ENCODE measurements at regions not wholly inside any gene's neighbourhood (a gene's known extent, or its start where the extent isn't known, plus 50 kb on each side); places are given as distances from the start of the nearest gene placed in this dataset.

DNA sequence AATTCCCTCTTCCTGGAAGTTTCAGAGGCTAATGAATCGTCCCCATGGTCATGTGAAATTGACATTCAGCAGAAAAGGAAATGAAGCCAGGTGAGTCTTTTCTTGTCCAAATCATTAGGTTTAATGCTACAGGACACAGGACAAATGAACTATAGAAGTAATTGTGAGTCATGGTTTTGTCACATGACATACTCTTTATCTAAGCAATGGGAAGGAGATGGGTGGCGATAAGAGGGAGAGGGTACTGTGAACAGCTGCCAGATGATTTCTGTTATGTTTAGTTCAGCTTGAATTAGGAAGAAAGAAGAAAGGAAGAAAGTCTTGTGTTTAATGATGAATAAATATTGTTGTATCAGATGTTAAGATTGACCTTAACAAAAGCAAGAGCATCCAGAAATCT lies 515.4 kb upstream of the ZNF717 start:
- H3K27ac ChIP-seq (ENCODE audit: low read depth in 2 of 2, low read length in 1 of 2) = no peak overlapping the region
- no peak overlapping the region for H3K9ac ChIP-seq
- H3K4me3 ChIP-seq (ENCODE audit: low read depth in 2 of 2, low read length in 1 of 2) = no peak overlapping the region
- H3F3A ChIP-seq (replicated peaks; ENCODE audit: insufficient read depth) = no peaks in the 10 kb centered on the region
- no peak overlapping the region for H2AFZ ChIP-seq (ENCODE audit: low read depth)
- H3K4me2 ChIP-seq = no peak overlapping the region
- 47% methylated on average over 2 of the region's 2 CpGs for WGBS (ENCODE audit: low lambda C conversion rate)
- H3K36me3 ChIP-seq (replicated peaks in 1 of 2; ENCODE audit: control insufficient read depth in 1 of 2, insufficient read depth in 2 of 2, low read length in 1 of 2) = no peaks in the 10 kb centered on the region
- no peaks in the 10 kb centered on the region for H4K20me1 ChIP-seq (ENCODE audit: insufficient read depth)
- no peaks in the 10 kb centered on the region for H3K79me2 ChIP-seq (ENCODE audit: insufficient read depth)
- CTCF ChIA-PET = interaction anchor here (1.0 kb wide), 1 partner anchor 13 kb away, joined by 4 read pairs; no protein-coding TSS in a partner anchor
- no peaks in the 10 kb centered on the region for H3K9me2 ChIP-seq
- no peaks in the 10 kb centered on the region for H3K4me1 ChIP-seq (ENCODE audit: control insufficient read depth in 1 of 2, insufficient read depth in 2 of 2, low read depth in 1 of 2, low read length in 1 of 2)
- DNase-seq = no peak
- no peaks in the 10 kb centered on the region for H3K27me3 ChIP-seq (ENCODE audit: insufficient read depth)
- H3K9me3 ChIP-seq = no peaks in the 10 kb centered on the region
- no peak for TF ChIP-seq TAF1 (IDR thresholded peaks at IDR 0.05; ENCODE audit: borderline replicate concordance, low read depth, low read length)
- TF ChIP-seq NFIC (IDR thresholded peaks at IDR 0.05; ENCODE audit: borderline replicate concordance) = no peak
- no peak for TF ChIP-seq SMC3 (IDR thresholded peaks at IDR 0.05; ENCODE audit: low read depth, low read length)
- TF ChIP-seq NRF1 (IDR thresholded peaks at IDR 0.05; ENCODE audit: low read depth, low read length) = no peak
- no peak for TF ChIP-seq POLR2AphosphoS5 (IDR thresholded peaks at IDR 0.05; ENCODE audit: low read depth, low read length)
- POLR2A ChIA-PET = no interaction called here

DNA sequence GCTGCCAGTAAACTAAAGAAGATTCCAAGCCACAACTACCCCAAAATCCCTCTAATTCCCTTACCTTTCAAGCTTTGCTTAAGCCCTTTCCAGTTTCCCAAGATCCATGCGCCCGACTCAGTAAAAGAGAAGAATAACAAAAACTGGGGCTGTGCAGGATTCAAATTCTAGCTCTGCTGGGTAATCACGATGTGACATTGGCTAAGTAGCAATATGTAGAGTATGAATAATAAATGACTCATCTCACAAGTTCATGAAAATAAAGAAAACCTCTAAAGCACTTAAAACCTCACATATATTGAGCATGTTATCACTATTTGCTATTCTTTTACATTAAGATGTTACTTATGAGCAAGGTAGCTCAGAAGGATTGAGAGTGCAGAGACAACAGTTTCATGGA lies 522.2 kb upstream of the ZNF717 start:
- no peaks in the 10 kb centered on the region for H3K79me2 ChIP-seq (ENCODE audit: insufficient read depth)
- H3K9me2 ChIP-seq = no peaks in the 10 kb centered on the region
- ChIA-PET POLR2A (no interaction called here), CTCF (no interaction called here)
- DNase-seq = no peak
- no peak overlapping the region for H3K4me3 ChIP-seq (ENCODE audit: low read depth in 2 of 2, low read length in 1 of 2)
- no peaks in the 10 kb centered on the region for H3K4me1 ChIP-seq (ENCODE audit: control insufficient read depth in 1 of 2, insufficient read depth in 2 of 2, low read depth in 1 of 2, low read length in 1 of 2)
- 62% methylated on average over 3 of the region's 3 CpGs for WGBS (ENCODE audit: low lambda C conversion rate)
- H3K9ac ChIP-seq = no peak overlapping the region
- H3K27ac ChIP-seq (ENCODE audit: low read depth in 2 of 2, low read length in 1 of 2) = no peak overlapping the region
- H3K36me3 ChIP-seq (replicated peaks in 1 of 2; ENCODE audit: control insufficient read depth in 1 of 2, insufficient read depth in 2 of 2, low read length in 1 of 2) = no peaks in the 10 kb centered on the region
- H3F3A ChIP-seq (replicated peaks; ENCODE audit: insufficient read depth) = no peaks in the 10 kb centered on the region
- no peaks in the 10 kb centered on the region for H4K20me1 ChIP-seq (ENCODE audit: insufficient read depth)
- no peak overlapping the region for H2AFZ ChIP-seq (ENCODE audit: low read depth)
- H3K9me3 ChIP-seq = no peaks in the 10 kb centered on the region
- H3K27me3 ChIP-seq (ENCODE audit: insufficient read depth) = no peaks in the 10 kb centered on the region
- H3K4me2 ChIP-seq = no peak overlapping the region
- TF ChIP-seq SIN3A (IDR thresholded peaks at IDR 0.05; ENCODE audit: borderline replicate concordance, low read depth, low read length) (no peak), REST (IDR thresholded peaks at IDR 0.05; ENCODE audit: low read depth, low read length) (no peak), PBX3 (IDR thresholded peaks at IDR 0.05) (no peak), CHD2 (IDR thresholded peaks at IDR 0.05; ENCODE audit: low read length, partially characterized antibody) (no peak), FOSL2 (IDR thresholded peaks at IDR 0.05; ENCODE audit: borderline replicate concordance, low read depth) (no peak), FOXJ3 (CRISPR knock-in tag; IDR thresholded peaks at IDR 0.05) (no peak), RAD21 (IDR thresholded peaks at IDR 0.05; ENCODE audit: low read length) (no peak), FOXM1 (IDR thresholded peaks at IDR 0.05; ENCODE audit: low read depth) (no peak), EP300 (IDR thresholded peaks at IDR 0.05; ENCODE audit: borderline replicate concordance in 1 of 2, low read depth in 1 of 2, low read length in 1 of 2) (no peak), JUND (IDR thresholded peaks at IDR 0.05) (no peak), TEAD4 (IDR thresholded peaks at IDR 0.05; ENCODE audit: borderline replicate concordance, insufficient read depth) (no peak), MXI1 (IDR thresholded peaks at IDR 0.05; ENCODE audit: low read depth, low read length) (no peak), RXRA (IDR thresholded peaks at IDR 0.05; ENCODE audit: borderline replicate concordance, low read depth) (no peak), RCOR1 (IDR thresholded peaks at IDR 0.05; ENCODE audit: low read length) (no peak), ELF1 (IDR thresholded peaks at IDR 0.05) (no peak), CTCF (IDR thresholded peaks at IDR 0.05) (no peak), GATA2 (CRISPR knock-in tag; IDR thresholded peaks at IDR 0.05) (no peak)
- TF ChIP-seq, protein P1, sequence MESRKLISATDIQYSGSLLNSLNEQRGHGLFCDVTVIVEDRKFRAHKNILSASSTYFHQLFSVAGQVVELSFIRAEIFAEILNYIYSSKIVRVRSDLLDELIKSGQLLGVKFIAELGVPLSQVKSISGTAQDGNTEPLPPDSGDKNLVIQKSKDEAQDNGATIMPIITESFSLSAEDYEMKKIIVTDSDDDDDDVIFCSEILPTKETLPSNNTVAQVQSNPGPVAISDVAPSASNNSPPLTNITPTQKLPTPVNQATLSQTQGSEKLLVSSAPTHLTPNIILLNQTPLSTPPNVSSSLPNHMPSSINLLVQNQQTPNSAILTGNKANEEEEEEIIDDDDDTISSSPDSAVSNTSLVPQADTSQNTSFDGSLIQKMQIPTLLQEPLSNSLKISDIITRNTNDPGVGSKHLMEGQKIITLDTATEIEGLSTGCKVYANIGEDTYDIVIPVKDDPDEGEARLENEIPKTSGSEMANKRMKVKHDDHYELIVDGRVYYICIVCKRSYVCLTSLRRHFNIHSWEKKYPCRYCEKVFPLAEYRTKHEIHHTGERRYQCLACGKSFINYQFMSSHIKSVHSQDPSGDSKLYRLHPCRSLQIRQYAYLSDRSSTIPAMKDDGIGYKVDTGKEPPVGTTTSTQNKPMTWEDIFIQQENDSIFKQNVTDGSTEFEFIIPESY (IDR thresholded peaks at IDR 0.05; ENCODE audit: borderline replicate concordance, low read depth) = no peak
